NCI-H146 treated with DMSO at 0.1 percent for 48 hours (cell line): ENCODE measurements at regions not wholly inside any gene's neighbourhood (a gene's known extent, or its start where the extent isn't known, plus 50 kb on each side); places are given as distances from the start of the nearest gene placed in this dataset.

Experiments used
- DNase-seq: peaks from one replicate; lab custom pipeline; 2025; ENCODE audit not compliant: unreplicated experiment; lab: John Stamatoyannopoulos, UW

DNA sequence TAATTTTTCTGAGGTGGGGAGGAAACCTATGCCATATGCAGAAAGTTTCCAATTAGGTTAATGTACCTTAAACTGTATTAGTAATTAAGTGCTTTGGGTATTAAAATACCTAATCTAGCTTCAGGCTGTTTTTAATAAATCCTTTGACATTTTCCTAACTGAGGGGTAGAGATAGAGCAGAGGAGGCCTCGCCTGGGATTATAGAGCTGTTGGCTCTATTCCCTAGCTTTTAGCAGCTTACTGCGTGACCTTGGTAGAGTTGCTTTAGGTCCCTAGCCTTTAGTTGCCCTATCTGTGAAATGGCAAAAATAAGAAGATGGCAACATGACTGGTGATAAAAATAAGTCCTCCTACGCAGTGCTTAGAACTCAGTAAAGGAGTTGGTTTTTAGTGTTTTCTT, 621.0 kb downstream of the LMO4 start:
- DNase-seq = no peak

- no peak for DNase-seq
These were observed 621.7 kb downstream of the LMO4 start for GRCh38 chr1:87950369-87950768.

DNA sequence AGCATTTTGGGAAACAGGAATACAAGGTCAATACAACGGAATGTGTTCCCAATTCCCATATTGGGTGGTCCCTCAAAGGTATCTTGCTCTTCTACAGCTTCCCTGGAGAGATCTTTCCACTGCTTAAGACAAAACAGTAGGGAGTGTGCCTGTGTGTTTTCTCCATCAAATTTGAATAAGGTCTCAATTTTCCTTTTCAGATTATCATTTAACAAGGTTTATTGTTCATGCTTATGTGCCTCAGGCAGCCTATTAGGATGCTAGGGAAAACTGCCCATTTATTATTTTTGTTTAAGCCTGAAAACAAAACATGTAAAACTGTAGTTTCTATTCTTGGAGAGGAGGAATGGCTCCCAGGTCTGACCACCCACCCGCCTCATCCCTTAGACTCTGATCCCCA, 622.7 kb downstream of the LMO4 start:
- no peak for DNase-seq

GRCh38 chr1:87951852-87952251, 623.2 kb downstream of the LMO4 start:
- no peak for DNase-seq

DNA sequence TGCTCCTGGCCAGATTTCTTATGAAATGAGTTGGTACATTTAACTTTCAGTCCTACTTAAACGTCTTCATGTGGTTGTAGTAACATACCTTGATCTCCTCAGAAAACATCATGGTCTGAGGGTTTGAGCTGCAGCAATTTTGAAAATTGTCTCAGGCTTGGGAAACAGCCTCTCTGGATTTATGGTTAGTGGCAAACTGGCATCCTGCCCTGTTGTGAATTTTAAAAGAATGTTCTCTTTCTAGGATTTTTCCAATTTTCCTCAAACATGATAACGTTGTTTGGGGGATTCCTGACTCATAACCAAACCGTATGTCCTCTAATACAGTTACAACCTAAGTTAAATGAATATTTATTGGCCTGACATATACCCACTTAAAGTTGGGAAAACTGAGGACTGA, 624.4 kb downstream of the LMO4 start:
- DNase-seq = no peak

- DNase-seq = peak; percentile 0
These were observed 625.2 kb downstream of the LMO4 start for GRCh38 chr1:87953732-87954344.

DNA sequence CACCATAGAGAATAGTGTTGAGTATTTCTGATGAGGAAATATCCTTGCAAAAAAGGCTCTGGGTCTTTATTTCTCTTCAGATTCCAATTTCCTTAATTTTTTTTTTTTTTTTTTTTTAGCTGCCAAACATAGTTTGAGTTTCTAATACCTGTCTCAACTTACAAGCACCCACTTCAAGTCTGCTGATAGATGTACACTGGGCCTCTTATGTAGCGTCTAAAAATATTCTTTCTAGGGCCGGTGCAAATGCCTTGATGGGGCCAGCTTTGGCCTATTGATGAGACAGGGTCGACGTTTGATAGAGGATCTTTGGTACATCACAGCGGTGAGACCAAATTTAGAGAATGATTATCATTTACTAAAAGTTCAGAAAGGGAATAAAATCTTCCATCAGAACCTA, 626.4 kb downstream of the LMO4 start:
- DNase-seq = no peak

- no peak for DNase-seq
These were observed 627.4 kb downstream of the LMO4 start for GRCh38 chr1:87956072-87956471.

- DNase-seq = no peak
These were observed 628.1 kb downstream of the LMO4 start for GRCh38 chr1:87956750-87957149.

DNA sequence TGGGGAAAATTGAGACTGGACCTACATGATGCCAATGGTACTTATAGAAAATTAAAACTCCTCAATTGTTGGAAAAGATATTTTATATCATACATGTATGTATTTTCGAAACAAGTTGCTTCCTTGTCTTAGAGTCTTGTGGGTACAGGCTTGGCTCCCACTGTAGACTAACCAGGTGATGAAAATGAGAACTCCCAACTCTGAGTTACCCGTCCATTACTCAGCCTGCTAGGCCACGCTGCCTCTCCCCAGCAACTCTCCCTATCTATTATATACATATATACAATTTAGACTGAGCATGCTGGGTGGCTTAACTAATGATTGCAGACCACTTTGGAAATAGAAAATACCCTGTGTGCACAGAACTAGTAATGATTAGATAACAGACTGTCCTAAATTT, 628.7 kb downstream of the LMO4 start:
- DNase-seq = no peak

GRCh38 chr1:87958201-87958600, 629.5 kb downstream of the LMO4 start:
- no peak for DNase-seq

GRCh38 chr1:87958716-87959115, 630.0 kb downstream of the LMO4 start:
- no peak for DNase-seq

DNA sequence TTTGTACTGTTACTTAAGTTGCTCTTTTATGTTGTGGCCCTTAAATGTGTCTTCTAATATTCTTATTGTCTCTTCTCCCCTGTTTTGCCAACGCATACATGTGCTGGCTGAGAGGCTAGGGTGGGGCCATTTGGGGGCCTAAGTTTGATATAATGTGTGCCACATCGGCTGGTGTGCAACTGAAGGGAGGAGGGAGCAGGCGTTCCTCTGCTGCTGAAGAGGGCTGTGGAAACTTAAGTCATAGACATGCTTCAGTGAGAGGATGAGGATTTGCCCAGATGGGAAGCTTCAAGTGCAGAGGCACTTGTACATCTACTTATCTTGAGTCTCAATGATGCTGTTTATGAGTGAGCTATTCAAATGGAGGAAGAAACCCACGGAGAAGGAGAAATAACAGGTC, 630.6 kb downstream of the LMO4 start:
- DNase-seq = no peak

- no peak for DNase-seq
These were observed 633.3 kb downstream of the LMO4 start for GRCh38 chr1:87961992-87962391.

- no peak for DNase-seq
These were observed 634.9 kb downstream of the LMO4 start for GRCh38 chr1:87963556-87963955.

DNA sequence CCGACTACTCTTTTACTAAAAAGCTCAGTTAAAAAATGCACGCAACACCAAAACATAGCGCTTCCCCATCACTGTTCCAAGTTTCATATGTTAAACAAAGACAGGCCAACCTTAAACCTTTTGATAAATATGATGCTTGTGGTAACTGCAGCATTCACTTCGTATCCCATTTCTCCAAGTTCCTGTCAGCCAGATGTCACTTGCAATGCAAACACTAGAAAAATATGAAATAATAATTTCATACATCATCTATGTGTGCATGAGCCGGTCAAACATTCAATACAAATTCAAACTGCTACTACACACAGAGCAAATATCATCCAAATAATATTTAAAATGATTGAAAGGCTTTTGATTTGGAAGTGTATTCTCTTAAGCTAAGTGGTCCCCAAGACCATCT, 636.5 kb downstream of the LMO4 start:
- DNase-seq = no peak

- DNase-seq = no peak
These were observed 639.7 kb downstream of the LMO4 start for GRCh38 chr1:87968197-87968955.

- DNase-seq = no peak
These were observed 640.4 kb downstream of the LMO4 start for GRCh38 chr1:87969040-87969439.

- no peak for DNase-seq
These were observed 644.1 kb downstream of the LMO4 start for GRCh38 chr1:87972811-87973210.

- DNase-seq = no peak
These were observed 645.2 kb downstream of the LMO4 start for GRCh38 chr1:87973896-87974295.

GRCh38 chr1:87976316-87976715, 647.6 kb downstream of the LMO4 start:
- DNase-seq = no peak

DNA sequence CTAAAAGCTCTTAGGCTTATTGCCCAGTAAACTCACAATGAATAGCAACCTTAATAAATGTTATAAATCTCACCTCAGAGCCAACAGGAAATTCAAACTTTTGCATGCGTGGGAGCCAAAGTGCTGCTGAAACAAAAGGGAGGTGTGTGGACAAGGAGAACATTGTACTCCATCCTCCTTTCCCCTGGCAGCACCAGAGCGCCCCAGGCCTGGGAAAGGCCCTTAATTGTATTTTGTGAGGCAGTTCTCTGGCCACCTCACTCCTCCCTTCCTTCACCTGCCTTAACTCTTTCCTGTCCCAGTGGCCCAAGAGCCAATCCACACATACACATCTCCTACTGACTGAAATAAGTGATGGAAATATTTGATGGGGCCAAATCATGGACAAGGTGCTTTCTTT, 648.5 kb downstream of the LMO4 start:
- DNase-seq = no peak

DNA sequence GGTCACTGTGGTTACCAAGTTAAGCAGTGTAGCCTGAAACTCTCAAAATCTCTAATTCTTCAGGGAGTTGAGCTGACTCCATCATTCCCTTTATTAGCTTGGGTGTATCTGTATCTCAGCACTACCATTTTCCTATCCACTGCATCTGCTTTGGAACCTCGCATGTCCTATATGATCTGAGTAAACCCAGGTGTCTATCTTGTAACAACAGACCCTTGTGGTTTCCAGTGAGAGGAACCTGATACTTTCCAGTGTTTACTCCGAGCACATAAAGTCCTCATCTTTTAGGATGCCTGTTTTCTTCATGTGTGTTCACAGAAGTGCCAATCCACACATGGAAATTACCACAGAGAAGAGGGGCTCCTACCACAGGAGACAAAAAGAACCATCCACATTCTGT, 650.4 kb downstream of the LMO4 start:
- DNase-seq = no peak
